Gastroesophageal sphincter (tissue), 4 donors: ENCODE measurements at regions not wholly inside any gene's neighbourhood (a gene's known extent, or its start where the extent isn't known, plus 50 kb on each side); places are given as distances from the start of the nearest gene placed in this dataset.
A peak's percentile ranks its signal among the peaks of the same experiment; 100 is the strongest.

Source experiments
- ATAC-seq: fragments of 150-250 bp; one replicate; pipeline ENCODE4 v1.9.1; 2016; ENCODE audit warnings: mild to moderate bottlenecking, moderate library complexity
- H3K27ac ChIP-seq, 4 donors: fragments of 200-600 bp; sonication (generic) in 3 of 4; 1 replicate in 3 of 4; 2 replicates in 1 of 4; pipeline ENCODE4 v1.5.1; 2016 to 2019
- H3K27me3 ChIP-seq: fragments of 200-600 bp; sonication (generic); one replicate; pipeline ENCODE4 v1.5.1; 2019
- H3K36me3 ChIP-seq, 2 donors: fragments of 200-600 bp; sonication (generic); one replicate each; pipeline ENCODE4 v1.5.1; 2019; ENCODE audit warnings: control low read depth in 1 of 2
- H3K4me1 ChIP-seq, 3 donors: fragments of 200-600 bp; sonication (generic); 1 replicate in 2 of 3; 2 replicates in 1 of 3; pipeline ENCODE4 v1.5.1; 2016 to 2019; ENCODE audit warnings: control low read depth in 2 of 3
- H3K4me3 ChIP-seq, 2 donors: fragments of 200-600 bp; sonication (generic); one replicate each; pipeline ENCODE4 v1.5.1; 2019; ENCODE audit warnings: mild to moderate bottlenecking in 1 of 2, moderate library complexity in 1 of 2
- H3K9me3 ChIP-seq, 3 donors: fragments of 200-600 bp; sonication (generic); one replicate each; pipeline ENCODE4 v1.5.1; 2017 to 2019; ENCODE audit warnings: control low read depth in 2 of 3
- EP300 ChIP-seq: sonication (generic); formaldehyde crosslinking; IDR thresholded peaks from one replicate; pipeline ENCODE4 v1.6.1; 2017; ENCODE audit warnings: antibody characterized with exemption, mild to moderate bottlenecking
- POLR2A ChIP-seq, 2 donors: fragments of 450-650 bp; IDR thresholded peaks; one replicate each; pipeline ENCODE4 v1.6.1; 2017; ENCODE audit warnings: antibody characterized with exemption in 2 of 2, mild to moderate bottlenecking in 2 of 2, moderate library complexity in 1 of 2
- POLR2AphosphoS5 ChIP-seq: sonication (generic); formaldehyde crosslinking; IDR thresholded peaks from one replicate; pipeline ENCODE4 v1.6.1; 2017; ENCODE audit warnings: antibody characterized with exemption
- WGBS, 2 donors: methylation state at CpG; one replicate each; pipeline ENCODE4 v1.1.5; 2018; ENCODE audit warnings: low coverage in 1 of 2; 5-methylcytosine and 5-hydroxymethylcytosine counted together
- TF ChIP-seq, protein P1 (sequence below), 4 experiments: fragments of 200-600 bp in 2 of 4; fragments of 450-650 bp in 2 of 4; sonication (generic) in 1 of 4; IDR thresholded peaks; one replicate each; pipeline ENCODE4 v1.5.1; 2017 to 2019; ENCODE audit warnings: antibody characterized with exemption in 4 of 4, mild to moderate bottlenecking in 2 of 4, moderate library complexity in 2 of 4

DNA sequence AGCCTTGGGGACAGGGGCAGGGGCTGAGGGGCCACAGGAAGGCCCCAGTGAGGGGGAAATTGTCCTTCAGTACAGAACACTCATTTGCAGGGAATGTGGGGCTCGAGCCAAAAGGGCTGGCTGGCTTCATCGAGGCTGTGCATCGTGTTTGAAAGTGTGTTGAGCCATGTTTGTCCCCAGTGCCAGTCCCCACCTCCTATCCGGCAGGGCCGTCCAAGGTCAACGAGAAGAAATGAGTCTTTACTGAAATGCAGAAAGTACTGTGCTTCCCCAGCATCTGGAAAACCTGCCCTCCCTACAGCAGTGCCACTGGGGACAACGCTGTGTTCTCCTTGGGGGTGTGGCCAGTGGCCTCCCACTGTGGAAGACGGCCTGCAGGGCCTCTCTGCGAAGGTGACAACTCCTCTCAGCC lies 214.1 kb downstream of the KLF6 start:
- Histone ChIP-seq H3K4me3 (no peak overlapping the region), H3K9me3 (peaks cover 0 to 1% (median 0%) of the 10 kb centered on the region in 3 donors), H3K27me3 (no peaks in the 10 kb centered on the region), H3K36me3 (no peaks in the 10 kb centered on the region), H3K4me1 (peaks cover 0 to 8% (median 0%) of the 10 kb centered on the region in 3 donors), H3K27ac (peak overlapping the region in 3 of 4 donors; percentile 41 to 63 (median 57))
- TF ChIP-seq, protein P1, sequence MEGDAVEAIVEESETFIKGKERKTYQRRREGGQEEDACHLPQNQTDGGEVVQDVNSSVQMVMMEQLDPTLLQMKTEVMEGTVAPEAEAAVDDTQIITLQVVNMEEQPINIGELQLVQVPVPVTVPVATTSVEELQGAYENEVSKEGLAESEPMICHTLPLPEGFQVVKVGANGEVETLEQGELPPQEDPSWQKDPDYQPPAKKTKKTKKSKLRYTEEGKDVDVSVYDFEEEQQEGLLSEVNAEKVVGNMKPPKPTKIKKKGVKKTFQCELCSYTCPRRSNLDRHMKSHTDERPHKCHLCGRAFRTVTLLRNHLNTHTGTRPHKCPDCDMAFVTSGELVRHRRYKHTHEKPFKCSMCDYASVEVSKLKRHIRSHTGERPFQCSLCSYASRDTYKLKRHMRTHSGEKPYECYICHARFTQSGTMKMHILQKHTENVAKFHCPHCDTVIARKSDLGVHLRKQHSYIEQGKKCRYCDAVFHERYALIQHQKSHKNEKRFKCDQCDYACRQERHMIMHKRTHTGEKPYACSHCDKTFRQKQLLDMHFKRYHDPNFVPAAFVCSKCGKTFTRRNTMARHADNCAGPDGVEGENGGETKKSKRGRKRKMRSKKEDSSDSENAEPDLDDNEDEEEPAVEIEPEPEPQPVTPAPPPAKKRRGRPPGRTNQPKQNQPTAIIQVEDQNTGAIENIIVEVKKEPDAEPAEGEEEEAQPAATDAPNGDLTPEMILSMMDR (IDR thresholded peaks at IDR 0.05), result no peak
- TF ChIP-seq POLR2AphosphoS5 (peak; percentile 51), EP300 (no peak), POLR2A (IDR thresholded peaks at IDR 0.05) (no peak)
- ATAC-seq, result peak; percentile 66
- WGBS, 2 donors, result 52% methylated on average over 6 of the region's 9 CpGs; no CpG with 5 or more reads in 1 of the 2 donors

DNA sequence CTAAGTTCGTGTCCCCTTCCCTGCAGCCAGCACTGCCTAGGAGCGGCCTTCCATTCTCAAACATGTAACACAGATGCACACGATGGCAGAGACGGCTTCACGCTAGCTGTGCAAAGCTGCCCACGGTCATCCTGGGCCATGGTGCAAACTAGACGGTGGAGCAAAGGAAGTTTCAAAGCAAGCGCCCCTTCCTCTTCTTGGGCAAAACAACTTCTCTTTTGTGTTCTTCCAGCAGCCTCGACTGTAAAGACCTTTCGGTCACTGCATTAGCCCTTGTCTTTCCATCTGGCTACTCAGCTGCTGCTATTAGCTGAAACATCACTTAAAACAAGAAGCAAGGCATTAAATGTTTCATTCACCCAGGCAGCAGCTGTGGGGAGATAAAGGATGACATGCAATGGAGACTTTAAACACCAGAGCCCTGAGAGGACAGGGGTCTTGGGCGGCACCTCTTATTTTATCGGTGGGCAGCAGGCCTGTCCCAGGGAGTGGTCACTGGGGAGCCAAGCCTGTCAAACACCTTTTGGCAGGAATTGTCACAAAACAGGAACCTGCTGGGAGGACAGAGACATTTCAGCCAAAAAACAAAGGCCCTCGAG lies 214.8 kb downstream of the KLF6 start:
- 60 to 89% methylated on average over 3 to 11 of the region's 13 CpGs for WGBS, 2 donors
- Histone ChIP-seq H3K27ac (peak overlapping the region in 3 of 4 donors; percentile 48 to 57 (median 57)), H3K4me3 (no peak overlapping the region), H3K36me3 (no peaks in the 10 kb centered on the region), H3K4me1 (peaks cover 0 to 8% (median 0%) of the 10 kb centered on the region in 3 donors), H3K9me3 (peaks cover 0 to 5% (median 0%) of the 10 kb centered on the region in 3 donors), H3K27me3 (no peaks in the 10 kb centered on the region)
- no peak for TF ChIP-seq EP300
- no peak for TF ChIP-seq POLR2AphosphoS5
- TF ChIP-seq, protein P1 (IDR thresholded peaks at IDR 0.05), result no peak
- TF ChIP-seq POLR2A (IDR thresholded peaks at IDR 0.05), result no peak
- no peak for ATAC-seq

GRCh38 chr10:3568983-3569382 lies 216.0 kb downstream of the KLF6 start:
- Histone ChIP-seq H3K9me3 (peaks cover 0 to 5% (median 0%) of the 10 kb centered on the region in 3 donors), H3K4me1 (peaks cover 0 to 8% (median 0%) of the 10 kb centered on the region in 3 donors), H3K27me3 (no peaks in the 10 kb centered on the region), H3K4me3 (no peak overlapping the region), H3K27ac (no peak overlapping the region), H3K36me3 (no peaks in the 10 kb centered on the region)
- 76 to 91% methylated on average over 3 of the region's 3 CpGs for WGBS, 2 donors
- no peak for TF ChIP-seq POLR2AphosphoS5
- no peak for TF ChIP-seq POLR2A (IDR thresholded peaks at IDR 0.05)
- TF ChIP-seq EP300, result no peak
- TF ChIP-seq, protein P1 (IDR thresholded peaks at IDR 0.05), result no peak
- ATAC-seq, result no peak

GRCh38 chr10:3568392-3568791 lies 216.6 kb downstream of the KLF6 start:
- Histone ChIP-seq H3K36me3 (no peaks in the 10 kb centered on the region), H3K27ac (no peak overlapping the region), H3K9me3 (peaks cover 0 to 5% (median 0%) of the 10 kb centered on the region in 3 donors), H3K4me3 (no peak overlapping the region), H3K4me1 (peaks cover 0 to 8% (median 0%) of the 10 kb centered on the region in 3 donors), H3K27me3 (no peaks in the 10 kb centered on the region)
- TF ChIP-seq, protein P1 (IDR thresholded peaks at IDR 0.05), result no peak
- TF ChIP-seq EP300, result no peak
- TF ChIP-seq POLR2A (IDR thresholded peaks at IDR 0.05), result no peak
- no peak for TF ChIP-seq POLR2AphosphoS5
- no peak for ATAC-seq
- WGBS, 2 donors, result 90 to 100% methylated on average over 1 to 7 of the region's 7 CpGs

GRCh38 chr10:3567291-3567963 lies 217.6 kb downstream of the KLF6 start:
- TF ChIP-seq, protein P1 (IDR thresholded peaks at IDR 0.05), result no peak
- TF ChIP-seq POLR2AphosphoS5 (no peak), POLR2A (IDR thresholded peaks at IDR 0.05) (no peak), EP300 (no peak)
- Histone ChIP-seq H3K4me1 (peaks cover 0 to 8% (median 0%) of the 10 kb centered on the region in 3 donors), H3K9me3 (peaks cover 0 to 5% (median 0%) of the 10 kb centered on the region in 3 donors), H3K36me3 (no peaks in the 10 kb centered on the region), H3K27me3 (no peaks in the 10 kb centered on the region), H3K4me3 (no peak overlapping the region), H3K27ac (no peak overlapping the region)
- ATAC-seq, result no peak
- WGBS, 2 donors, result 73 to 100% methylated on average over 2 of the region's 9 CpGs
